NCI-H128 (cell line): ENCODE measurements at regions not wholly inside any gene's neighbourhood (a gene's known extent, or its start where the extent isn't known, plus 50 kb on each side); places are given as distances from the start of the nearest gene placed in this dataset.
"Not testable (repeated sequence)": the region's sequence is repeated elsewhere in the genome, so short reads cannot be mapped to it uniquely, and the experiment has no call there.

Experiments used
- DNase-seq: peaks from one replicate; lab custom pipeline; 2025; ENCODE audit not compliant: unreplicated experiment; lab: John Stamatoyannopoulos, UW

GRCh38 chr16:16613212-16613611, 234.3 kb downstream of the NPIPA7 start:
- DNase-seq = not testable (repeated sequence)

- DNase-seq = not testable (repeated sequence)
Measured at GRCh38 chr16:16614484-16614883, 235.5 kb downstream of the NPIPA7 start.

GRCh38 chr16:16618963-16619465, 240.1 kb downstream of the NPIPA7 start:
- not testable (repeated sequence) for DNase-seq

GRCh38 chr16:16624367-16624766, 245.4 kb downstream of the NPIPA7 start:
- DNase-seq = not testable (repeated sequence)

- DNase-seq = not testable (repeated sequence)
Measured at GRCh38 chr16:16625140-16625539, 246.2 kb downstream of the NPIPA7 start.

- DNase-seq = not testable (repeated sequence)
Measured at GRCh38 chr16:16627865-16628264, 248.9 kb downstream of the NPIPA7 start.

GRCh38 chr16:16638231-16638630, 259.3 kb downstream of the NPIPA7 start:
- DNase-seq = not testable (repeated sequence)

- not testable (repeated sequence) for DNase-seq
Measured at GRCh38 chr16:16638714-16639113, 259.8 kb downstream of the NPIPA7 start.

- DNase-seq = not testable (repeated sequence)
Measured at GRCh38 chr16:16643828-16644227, 264.9 kb downstream of the NPIPA7 start.

GRCh38 chr16:16648002-16648401, 269.1 kb downstream of the NPIPA7 start:
- DNase-seq = not testable (repeated sequence)

GRCh38 chr16:16672180-16672812, 293.4 kb downstream of the NPIPA7 start:
- DNase-seq = not testable (repeated sequence)

- DNase-seq = not testable (repeated sequence)
Measured at GRCh38 chr16:16674820-16675219, 295.9 kb downstream of the NPIPA7 start.

- not testable (repeated sequence) for DNase-seq
Measured at GRCh38 chr16:16721849-16722248, 342.9 kb downstream of the NPIPA7 start.

GRCh38 chr16:16722666-16723065, 343.7 kb downstream of the NPIPA7 start:
- DNase-seq = not testable (repeated sequence)

- DNase-seq = not testable (repeated sequence)
Measured at GRCh38 chr16:16723819-16724519, 345.0 kb downstream of the NPIPA7 start.

- DNase-seq = not testable (repeated sequence)
Measured at GRCh38 chr16:16727048-16727447, 348.1 kb downstream of the NPIPA7 start.

- DNase-seq = not testable (repeated sequence)
Measured at GRCh38 chr16:16742573-16742972, 363.6 kb downstream of the NPIPA7 start.

GRCh38 chr16:16754992-16755667, 376.2 kb downstream of the NPIPA7 start:
- not testable (repeated sequence) for DNase-seq

GRCh38 chr16:16763449-16763848, 384.5 kb downstream of the NPIPA7 start:
- DNase-seq = no peak

GRCh38 chr16:16770717-16771116, 391.8 kb downstream of the NPIPA7 start:
- DNase-seq = not testable (repeated sequence)

GRCh38 chr16:16774389-16774788, 395.4 kb downstream of the NPIPA7 start:
- no peak for DNase-seq

GRCh38 chr16:16778332-16778731, 399.4 kb downstream of the NPIPA7 start:
- no peak for DNase-seq
